ENCODE measurements at regions not wholly inside any gene's neighbourhood (a gene's known extent, or its start where the extent isn't known, plus 50 kb on each side); places are given as distances from the start of the nearest gene placed in this dataset.
"Not testable (repeated sequence)": the region's sequence is repeated elsewhere in the genome, so short reads cannot be mapped to it uniquely, and the experiment has no call there.

- no peak for DNase-seq (ENCODE audit: low read depth)
Measured at GRCh38 chr5:24264547-24264946, 380.2 kb downstream of the CDH10 start.

DNA sequence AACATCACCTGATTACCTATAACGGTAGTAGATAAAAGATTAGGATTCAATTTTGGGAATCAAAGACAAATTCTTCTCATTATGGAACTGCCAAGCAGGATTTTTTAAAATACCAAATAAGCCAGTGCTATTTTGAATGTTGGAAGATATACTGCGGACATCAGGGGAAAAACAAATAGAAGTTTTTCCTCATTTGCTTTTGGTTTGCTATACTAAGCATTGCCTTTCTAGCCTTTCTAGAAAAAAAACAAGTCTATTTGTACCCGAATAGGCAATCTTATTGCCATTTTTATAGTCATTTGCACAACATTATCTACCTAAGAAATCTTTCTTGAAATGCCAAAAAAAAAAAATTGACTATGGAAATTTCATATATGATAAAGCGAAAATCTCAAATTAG, 379.5 kb downstream of the CDH10 start:
- no peak for DNase-seq (ENCODE audit: low read depth)

DNA sequence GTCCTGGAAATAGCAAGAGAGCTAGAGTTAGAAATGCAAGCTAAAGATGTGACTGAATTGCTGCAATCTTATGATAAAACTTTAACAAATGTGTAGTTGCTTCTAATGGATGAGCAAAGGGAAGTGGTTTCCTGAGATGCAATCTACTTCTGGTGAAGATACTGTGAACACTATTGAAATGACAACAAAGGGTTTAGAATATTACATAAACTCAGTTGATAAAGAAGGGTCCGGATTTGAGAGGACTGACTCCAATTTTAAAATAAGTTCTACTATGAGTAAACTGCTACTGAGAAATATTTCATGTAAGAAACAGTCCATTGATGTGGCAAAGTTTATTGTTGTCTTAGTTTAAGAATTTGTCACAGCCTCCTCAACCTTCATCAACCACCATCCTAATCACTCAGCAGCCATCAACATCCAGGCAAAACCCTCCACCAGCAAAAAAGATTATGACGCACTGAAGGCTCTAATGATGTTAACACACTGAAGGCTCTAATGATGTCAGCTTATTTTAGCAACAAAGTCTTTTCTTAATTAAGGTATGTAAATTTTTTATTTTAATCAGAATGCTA, 376.2 kb downstream of the CDH10 start:
- DNase-seq (ENCODE audit: low read depth): no peak

DNA sequence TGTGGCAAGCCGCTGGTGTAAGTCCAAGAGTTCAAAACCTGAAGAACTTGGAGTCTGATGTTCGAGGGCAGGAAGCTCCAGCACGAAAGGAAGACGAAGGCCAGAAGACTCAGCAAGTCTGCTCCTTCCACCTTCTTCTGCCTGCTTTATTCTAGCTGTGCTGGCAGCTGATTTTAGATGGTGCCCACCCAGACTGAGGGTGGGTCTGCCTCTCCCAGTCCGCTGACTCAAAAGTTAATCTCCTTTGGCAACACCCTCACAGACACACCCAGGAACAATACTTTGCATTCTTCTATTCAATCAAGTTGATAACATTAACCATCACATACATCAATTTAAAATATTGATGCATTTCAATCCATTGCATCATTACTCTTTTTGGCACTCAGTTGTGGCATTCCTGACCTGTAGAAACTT, 373.1 kb downstream of the CDH10 start:
- DNase-seq (ENCODE audit: low read depth): not testable (repeated sequence)

GRCh38 chr5:24272741-24273140, 372.0 kb downstream of the CDH10 start:
- no peak for DNase-seq (ENCODE audit: low read depth)

GRCh38 chr5:24280215-24280614, 364.6 kb downstream of the CDH10 start:
- no peak for DNase-seq (ENCODE audit: low read depth)

- DNase-seq (ENCODE audit: low read depth): no peak
Measured at GRCh38 chr5:24281818-24282217, 363.0 kb downstream of the CDH10 start.

- DNase-seq (ENCODE audit: low read depth): no peak
Measured at GRCh38 chr5:24289582-24290335, 355.0 kb downstream of the CDH10 start.

DNA sequence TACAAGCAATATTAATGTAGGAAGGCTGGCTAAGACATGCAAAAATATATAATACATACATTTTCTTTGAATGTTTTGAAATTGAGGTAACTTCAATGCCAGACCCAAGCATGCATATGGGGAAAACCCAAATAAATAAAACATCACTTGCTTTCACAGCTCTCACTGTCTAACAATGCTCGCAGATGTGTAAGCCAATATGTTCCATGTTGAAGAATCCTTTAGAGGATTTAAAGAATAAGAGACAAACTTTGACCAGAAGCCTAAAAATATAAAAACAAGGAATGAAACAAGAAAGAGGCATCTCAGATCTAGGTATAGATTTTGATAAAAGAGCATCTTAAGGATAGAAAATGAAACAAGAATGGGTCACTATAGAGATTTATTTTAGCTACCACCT, 354.2 kb downstream of the CDH10 start:
- no peak for DNase-seq (ENCODE audit: low read depth)

- DNase-seq (ENCODE audit: low read depth): no peak
Measured at GRCh38 chr5:24291916-24292315, 352.9 kb downstream of the CDH10 start.

- DNase-seq (ENCODE audit: low read depth): no peak
Measured at GRCh38 chr5:24294333-24294732, 350.4 kb downstream of the CDH10 start.

DNA sequence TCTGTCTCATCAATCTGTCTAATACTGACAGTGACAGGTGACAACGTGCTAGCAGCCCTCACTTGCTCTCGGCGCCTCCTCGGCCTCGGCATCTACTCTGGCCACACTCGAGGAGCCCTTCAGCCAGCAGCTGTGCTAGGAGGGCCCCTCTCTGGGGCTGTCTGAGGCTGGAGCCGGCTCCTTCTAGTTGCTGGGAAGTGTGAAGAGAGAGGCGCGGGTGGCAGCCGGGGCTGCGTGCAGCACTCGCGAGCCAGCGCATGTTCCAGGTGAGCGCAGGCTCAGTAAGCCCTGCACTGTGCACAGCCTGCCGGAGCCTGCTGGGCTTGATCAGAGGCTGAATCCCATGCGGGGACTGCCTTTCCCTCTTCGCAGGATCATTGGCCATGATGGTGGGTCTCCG, 330.7 kb downstream of the CDH10 start:
- DNase-seq (ENCODE audit: low read depth): no peak

DNA sequence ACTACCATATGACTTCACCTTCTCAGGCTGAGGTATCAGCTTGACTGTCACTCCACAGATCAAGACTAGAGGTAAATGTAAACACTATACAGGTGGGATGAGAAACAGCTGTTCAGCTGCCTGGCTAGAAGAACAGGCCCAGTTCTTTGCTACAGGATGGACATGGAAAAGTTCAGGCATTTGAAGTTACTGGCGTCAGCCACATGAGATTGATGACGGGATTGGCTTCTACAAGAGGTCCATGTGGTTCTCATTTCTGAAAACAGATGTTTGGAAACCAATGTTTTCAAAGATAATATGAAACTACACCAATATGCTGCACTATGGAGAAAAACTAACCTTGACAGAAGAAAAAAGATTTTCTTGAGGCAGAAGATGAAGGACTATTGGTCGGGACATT, 324.1 kb downstream of the CDH10 start:
- DNase-seq (ENCODE audit: low read depth): no peak

DNA sequence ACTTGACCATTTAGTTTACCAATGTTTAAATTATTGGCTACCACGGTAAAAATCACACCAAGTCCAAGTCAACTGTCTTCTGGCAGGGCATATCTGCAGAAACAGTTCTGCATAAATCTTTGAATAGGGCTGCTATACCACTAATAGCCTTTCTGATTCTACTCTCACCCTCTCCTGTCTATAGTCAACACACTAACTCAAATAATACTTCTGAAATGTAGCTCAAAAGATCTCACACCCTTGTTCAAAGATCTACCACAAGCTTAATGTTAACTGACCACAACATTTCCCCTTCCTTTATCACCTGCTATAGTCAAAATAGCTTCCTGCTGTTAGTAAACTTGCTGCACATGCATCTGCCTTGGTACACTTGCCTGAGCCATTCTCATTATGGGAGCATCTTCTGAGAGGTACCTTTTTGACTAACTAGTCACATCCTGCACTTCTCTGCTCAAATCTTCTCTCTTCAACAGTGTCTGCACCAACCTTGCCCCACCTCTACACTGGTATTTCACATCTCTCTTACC, 319.4 kb downstream of the CDH10 start:
- no peak for DNase-seq (ENCODE audit: low read depth)

GRCh38 chr5:24331531-24331930, 313.2 kb downstream of the CDH10 start:
- no peak for DNase-seq (ENCODE audit: low read depth)

DNA sequence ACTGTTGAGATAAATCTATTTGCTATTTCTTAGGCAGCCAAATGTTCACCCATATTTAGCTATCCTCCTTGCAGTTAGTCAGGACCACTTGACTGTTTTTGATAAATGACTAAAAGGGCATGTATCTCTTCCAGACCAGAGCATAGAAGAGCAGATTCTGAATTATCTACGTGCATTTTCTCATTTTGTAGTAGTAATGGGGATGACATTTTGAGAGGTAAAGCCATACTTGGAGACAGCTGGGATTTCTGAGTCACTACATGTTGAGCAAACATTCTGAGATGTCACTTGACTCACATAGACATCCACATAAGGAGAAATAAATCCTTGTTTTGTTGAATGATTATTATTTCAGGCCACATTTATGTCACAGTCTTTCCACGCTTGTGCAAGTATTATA, 297.6 kb downstream of the CDH10 start:
- DNase-seq (ENCODE audit: low read depth): no peak

DNA sequence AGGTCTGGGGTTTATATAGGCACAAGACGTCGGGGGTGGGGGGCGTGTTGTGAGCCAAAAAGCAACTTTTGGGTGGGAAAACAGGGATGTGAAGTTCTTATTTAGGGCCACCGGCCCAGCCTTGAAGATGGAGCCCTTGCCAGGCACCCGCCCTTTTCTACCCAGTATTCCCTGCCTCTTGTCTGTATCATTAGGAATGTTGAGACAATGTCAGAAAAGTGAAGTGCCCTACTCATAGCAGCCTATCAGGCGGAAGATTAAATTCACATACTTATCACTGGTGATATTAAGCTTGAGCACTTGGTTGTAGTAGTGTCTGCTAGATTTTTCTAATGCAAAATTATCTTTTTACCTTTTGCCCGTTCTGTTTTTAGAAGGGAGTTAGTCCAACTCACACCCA, 293.5 kb downstream of the CDH10 start:
- DNase-seq (ENCODE audit: low read depth): no peak

DNA sequence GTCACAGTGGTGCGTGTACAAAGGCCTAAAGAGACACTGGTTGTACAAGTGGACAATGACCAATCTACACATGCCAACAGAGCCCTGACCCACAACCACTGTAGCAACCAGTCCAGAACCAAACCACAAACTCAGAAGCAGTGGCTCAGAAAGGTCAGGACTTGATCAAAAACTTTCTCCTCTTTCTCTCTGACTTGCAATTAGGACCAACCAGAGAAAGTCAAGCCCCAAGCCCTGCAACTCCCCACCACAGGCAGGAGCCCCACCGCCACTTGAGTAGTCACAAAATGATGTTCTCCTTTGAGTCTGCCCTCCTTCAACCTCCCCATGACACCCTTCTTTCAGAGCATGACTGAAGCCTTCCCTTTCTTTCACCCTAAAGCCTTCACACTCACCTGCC, 291.8 kb downstream of the CDH10 start:
- DNase-seq (ENCODE audit: low read depth): no peak

DNA sequence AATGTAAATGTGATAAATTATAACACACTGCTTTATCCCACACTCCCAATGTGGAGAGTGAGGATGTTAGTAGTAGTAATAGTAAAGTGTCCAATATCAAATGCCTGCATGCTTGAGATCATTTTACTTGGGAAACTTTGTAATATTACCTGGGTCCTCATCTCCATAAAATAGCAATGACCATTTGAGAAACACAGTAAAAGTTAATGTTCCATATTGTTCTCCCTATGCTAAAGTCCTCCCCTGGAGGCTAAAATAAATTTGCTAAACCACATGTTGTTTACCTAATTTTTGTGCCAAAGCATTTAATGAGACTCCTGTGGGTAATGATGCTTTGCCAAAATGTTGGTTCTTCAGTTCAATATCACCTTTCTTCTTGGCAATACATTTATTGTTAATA, 291.2 kb downstream of the CDH10 start:
- DNase-seq (ENCODE audit: low read depth): no peak

GRCh38 chr5:24363789-24364481, 280.8 kb downstream of the CDH10 start:
- DNase-seq (ENCODE audit: low read depth): no peak

DNA sequence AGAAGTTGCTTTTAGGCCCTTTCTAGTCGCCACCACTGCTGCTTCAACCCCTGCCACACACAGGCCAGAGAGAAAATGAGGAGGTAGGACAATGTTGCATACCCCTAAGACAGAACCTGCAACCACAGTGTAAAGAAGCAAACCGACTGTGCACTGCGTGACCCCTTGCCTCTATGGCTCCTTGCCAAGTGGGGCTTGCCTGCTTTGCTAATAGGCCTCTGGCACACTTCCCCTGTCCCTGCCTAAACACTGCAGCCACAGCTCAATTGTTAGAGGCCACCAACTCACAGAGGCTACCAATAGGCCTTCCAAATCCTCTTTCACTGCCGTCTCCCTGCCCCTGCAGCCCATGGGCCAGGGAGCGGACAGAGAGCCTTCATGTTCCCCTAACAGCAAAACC, 280.1 kb downstream of the CDH10 start:
- DNase-seq (ENCODE audit: low read depth): no peak

GRCh38 chr5:24365406-24365805, 279.4 kb downstream of the CDH10 start:
- DNase-seq (ENCODE audit: low read depth): no peak

GRCh38 chr5:24367216-24367615, 277.6 kb downstream of the CDH10 start:
- DNase-seq (ENCODE audit: low read depth): no peak
